ENCODE measurements at regions not wholly inside any gene's neighbourhood (a gene's known extent, or its start where the extent isn't known, plus 50 kb on each side); places are given as distances from the start of the nearest gene placed in this dataset.

GRCh38 chr3:106821801-106822200 lies 555.4 kb upstream of the CCDC54 start:
- no peak for ATAC-seq

DNA sequence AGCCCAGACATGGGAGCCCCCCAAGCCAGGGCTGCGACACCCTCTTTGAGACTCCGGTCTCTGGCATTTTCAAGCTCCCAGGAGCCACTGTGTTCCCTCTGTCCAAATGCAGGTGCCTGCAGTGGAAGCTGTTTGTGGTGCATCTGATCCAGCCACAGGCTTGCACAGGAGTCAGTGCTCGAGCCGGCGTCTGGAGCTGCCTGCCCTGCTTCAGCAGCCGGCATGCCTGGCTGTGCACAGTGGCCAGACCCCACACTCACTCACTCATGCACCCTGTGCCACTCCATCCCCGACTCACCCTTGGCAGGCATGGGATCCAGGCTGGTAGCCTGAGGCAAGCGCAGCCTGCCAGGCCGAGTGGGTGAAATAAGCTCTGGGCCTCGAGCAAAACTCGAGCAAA lies 555.0 kb upstream of the CCDC54 start:
- Mint-ChIP-seq H3K9me3 (no peaks in the 10 kb centered on the region), H3K4me3 (no peak overlapping the region), H3K27me3 (no peaks in the 10 kb centered on the region), H3K27ac (no peak overlapping the region), H3K4me1 (peaks cover 4% of the 10 kb centered on the region)
- ATAC-seq (no peak), DNase-seq (no peak)

More at GRCh38 chr3:106821801-106822200, 555.4 kb upstream of the CCDC54 start:
- Mint-ChIP-seq H3K4me1 (no peaks in the 10 kb centered on the region), H3K27ac (no peak overlapping the region), H3K9me3 (no peaks in the 10 kb centered on the region), H3K27me3 (no peaks in the 10 kb centered on the region), H3K4me3 (no peak overlapping the region)
- no peak for DNase-seq

GRCh38 chr3:106823701-106824100 lies 553.5 kb upstream of the CCDC54 start:
- H3K27me3 Mint-ChIP-seq = no peaks in the 10 kb centered on the region
- ATAC-seq = no peak

GRCh38 chr3:106824856-106825255 lies 552.4 kb upstream of the CCDC54 start:
- Mint-ChIP-seq H3K27ac (no peak overlapping the region), H3K4me3 (no peak overlapping the region), H3K9me3 (no peaks in the 10 kb centered on the region), H3K27me3 (no peaks in the 10 kb centered on the region), H3K4me1 (peaks cover 7% of the 10 kb centered on the region)
- peak; percentile 61 for ATAC-seq
- DNase-seq = no peak

More at GRCh38 chr3:106823701-106824100, 553.5 kb upstream of the CCDC54 start:
- H3K27ac Mint-ChIP-seq = no peak overlapping the region
- H3K4me1 Mint-ChIP-seq = peaks cover 7% of the 10 kb centered on the region
- no peaks in the 10 kb centered on the region for H3K9me3 Mint-ChIP-seq
- no peak for DNase-seq
- H3K4me3 Mint-ChIP-seq = no peak overlapping the region

- DNase-seq (no peak), ATAC-seq (no peak)
- no peaks in the 10 kb centered on the region for H3K27me3 Mint-ChIP-seq
- H3K27ac Mint-ChIP-seq = no peak overlapping the region
- H3K4me1 Mint-ChIP-seq = peaks cover 7% of the 10 kb centered on the region
- no peak overlapping the region for H3K4me3 Mint-ChIP-seq
- peaks cover 0 to 4% of the 10 kb centered on the region in 2 donors for H3K9me3 Mint-ChIP-seq
Observed at GRCh38 chr3:106825962-106826605, 551.2 kb upstream of the CCDC54 start.

DNA sequence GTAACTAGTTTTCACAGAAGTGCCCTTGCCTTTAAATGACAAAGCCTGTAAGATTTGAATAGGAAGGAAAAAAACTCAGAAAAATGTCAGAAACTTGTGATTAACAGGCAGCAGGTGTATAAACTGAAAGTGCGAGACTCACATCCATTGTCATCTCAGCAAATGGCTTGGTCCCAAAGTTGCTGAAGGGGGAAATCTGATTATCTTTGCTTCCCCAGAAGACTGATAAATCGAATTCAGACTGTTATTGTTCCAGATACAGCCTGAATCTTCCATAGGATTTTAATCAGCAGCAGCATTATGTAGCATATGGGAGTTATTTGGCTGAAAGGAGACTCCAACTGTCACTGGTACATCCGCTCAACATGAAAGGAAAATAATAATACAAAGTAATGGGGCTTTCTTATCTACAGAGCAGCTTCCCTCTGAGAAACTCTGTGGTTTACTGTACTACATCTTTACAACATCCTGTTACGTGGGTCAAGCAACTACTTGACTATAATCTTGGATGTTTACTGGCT lies 550.4 kb upstream of the CCDC54 start:
- Mint-ChIP-seq H3K9me3 (peaks cover 0 to 9% of the 10 kb centered on the region in 2 donors), H3K4me3 (no peak overlapping the region), H3K4me1 (peaks cover 7% of the 10 kb centered on the region), H3K27me3 (no peaks in the 10 kb centered on the region), H3K27ac (no peak overlapping the region)
- no peak for DNase-seq
- ATAC-seq = peak; percentile 78

- no peak overlapping the region for H3K27ac Mint-ChIP-seq
- ATAC-seq = no peak
- DNase-seq = no peak
- H3K4me3 Mint-ChIP-seq = peak overlapping the region in 1 of 2 donors; percentile 8
- H3K9me3 Mint-ChIP-seq = peaks cover 0 to 17% of the 10 kb centered on the region in 2 donors
- no peaks in the 10 kb centered on the region for H3K27me3 Mint-ChIP-seq
- peaks cover 7% of the 10 kb centered on the region for H3K4me1 Mint-ChIP-seq
Observed at GRCh38 chr3:106827515-106828213, 549.6 kb upstream of the CCDC54 start.

GRCh38 chr3:106829206-106829605 lies 548.0 kb upstream of the CCDC54 start:
- no peak overlapping the region for H3K4me3 Mint-ChIP-seq
- peaks cover 7% of the 10 kb centered on the region for H3K4me1 Mint-ChIP-seq
- H3K27me3 Mint-ChIP-seq = no peaks in the 10 kb centered on the region
- DNase-seq = no peak
- no peak for ATAC-seq
- H3K27ac Mint-ChIP-seq = no peak overlapping the region
- H3K9me3 Mint-ChIP-seq = peaks cover 0 to 19% of the 10 kb centered on the region in 2 donors

- H3K4me1 Mint-ChIP-seq = peaks cover 7% of the 10 kb centered on the region
- H3K4me3 Mint-ChIP-seq = no peak overlapping the region
- peaks cover 0 to 19% of the 10 kb centered on the region in 2 donors for H3K9me3 Mint-ChIP-seq
- DNase-seq (no peak), ATAC-seq (no peak)
- H3K27me3 Mint-ChIP-seq = no peaks in the 10 kb centered on the region
- H3K27ac Mint-ChIP-seq = no peak overlapping the region
Observed at GRCh38 chr3:106830334-106830733, 546.9 kb upstream of the CCDC54 start.

DNA sequence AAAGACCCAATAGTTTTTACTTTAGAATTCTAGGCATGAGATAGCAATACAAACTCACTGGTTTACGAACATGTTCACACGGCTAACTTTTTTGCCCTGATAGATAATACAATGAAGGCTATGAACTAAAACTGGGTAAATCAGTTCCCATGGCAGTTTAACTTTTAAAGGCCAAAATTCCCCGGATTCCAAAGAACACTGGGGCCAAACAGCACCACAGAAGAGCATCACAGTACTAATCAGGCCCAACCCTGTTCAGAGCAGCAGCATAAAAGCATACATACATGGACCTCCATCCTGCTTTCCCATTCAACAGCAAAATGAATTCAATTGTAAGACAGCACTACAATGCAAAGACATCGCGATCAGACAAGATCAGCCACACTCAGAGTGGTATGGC lies 540.3 kb upstream of the CCDC54 start:
- H3K27ac Mint-ChIP-seq = no peak overlapping the region
- DNase-seq (no peak), ATAC-seq (no peak)
- no peak overlapping the region for H3K4me3 Mint-ChIP-seq
- H3K4me1 Mint-ChIP-seq = no peaks in the 10 kb centered on the region
- peaks cover 8% of the 10 kb centered on the region for H3K27me3 Mint-ChIP-seq
- peaks cover 0 to 17% of the 10 kb centered on the region in 2 donors for H3K9me3 Mint-ChIP-seq

GRCh38 chr3:106837616-106838015 lies 539.6 kb upstream of the CCDC54 start:
- Mint-ChIP-seq H3K27ac (no peak overlapping the region), H3K4me3 (no peak overlapping the region), H3K27me3 (peaks cover 8% of the 10 kb centered on the region), H3K9me3 (peaks cover 0 to 10% of the 10 kb centered on the region in 2 donors), H3K4me1 (no peaks in the 10 kb centered on the region)
- ATAC-seq (no peak), DNase-seq (no peak)

DNA sequence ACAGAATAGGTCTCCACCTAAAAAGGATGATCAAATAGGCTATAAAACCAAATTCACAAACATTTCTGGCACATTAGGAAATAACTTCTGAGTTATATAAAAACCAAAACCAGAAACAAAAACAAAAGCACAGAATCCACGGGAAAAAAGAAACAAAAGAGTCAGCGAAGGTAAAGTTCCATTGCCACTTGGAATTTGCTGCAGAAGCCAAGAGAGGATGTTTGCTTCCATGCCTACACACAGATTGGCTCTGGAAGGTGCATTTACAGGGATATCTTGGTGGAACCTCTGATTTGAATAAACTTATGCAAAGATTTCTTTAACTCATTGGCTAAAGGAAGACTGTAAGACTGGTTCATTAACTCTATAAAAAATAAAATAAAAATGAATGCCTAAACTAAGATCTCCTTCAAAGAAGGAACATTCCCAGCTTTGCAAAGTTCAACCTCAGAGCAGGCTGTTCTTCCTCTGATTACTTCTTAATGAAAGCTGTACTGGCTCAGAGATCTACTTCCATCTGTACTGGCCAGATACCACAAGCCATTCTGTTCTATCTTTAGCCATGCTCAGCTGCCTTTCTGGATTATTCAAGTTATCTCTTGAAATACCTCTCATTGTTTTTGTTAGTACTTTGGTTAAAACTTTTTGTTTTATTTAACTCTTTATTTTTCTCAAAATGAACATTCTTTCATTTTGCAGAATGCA lies 537.5 kb upstream of the CCDC54 start:
- Mint-ChIP-seq H3K27me3 (peaks cover 8% of the 10 kb centered on the region), H3K4me3 (no peak overlapping the region), H3K27ac (no peak overlapping the region), H3K4me1 (no peaks in the 10 kb centered on the region), H3K9me3 (peaks cover 0 to 8% of the 10 kb centered on the region in 2 donors)
- no peak for DNase-seq
- no peak for ATAC-seq

DNA sequence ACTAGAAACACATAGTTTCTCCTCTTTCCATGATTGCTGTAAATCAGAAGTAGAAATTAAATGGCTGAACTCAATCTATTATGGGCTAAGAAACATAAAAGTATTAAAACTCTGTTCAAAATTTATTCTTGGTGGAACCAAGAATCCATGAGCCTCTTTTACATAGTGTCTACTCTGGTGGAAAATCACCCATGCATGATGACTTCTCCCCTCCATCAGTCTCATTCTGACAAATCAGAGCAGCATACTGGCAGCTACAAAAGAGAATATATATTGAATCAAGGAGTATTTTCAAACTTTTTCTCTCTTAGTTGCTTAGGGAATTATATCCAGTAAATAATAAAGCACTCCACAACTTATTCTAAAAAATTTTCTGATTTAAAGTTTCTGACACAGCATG lies 536.9 kb upstream of the CCDC54 start:
- DNase-seq (no peak), ATAC-seq (no peak)
- H3K9me3 Mint-ChIP-seq = peaks cover 0 to 8% of the 10 kb centered on the region in 2 donors
- peaks cover 8% of the 10 kb centered on the region for H3K27me3 Mint-ChIP-seq
- no peaks in the 10 kb centered on the region for H3K4me1 Mint-ChIP-seq
- no peak overlapping the region for H3K27ac Mint-ChIP-seq
- H3K4me3 Mint-ChIP-seq = no peak overlapping the region

DNA sequence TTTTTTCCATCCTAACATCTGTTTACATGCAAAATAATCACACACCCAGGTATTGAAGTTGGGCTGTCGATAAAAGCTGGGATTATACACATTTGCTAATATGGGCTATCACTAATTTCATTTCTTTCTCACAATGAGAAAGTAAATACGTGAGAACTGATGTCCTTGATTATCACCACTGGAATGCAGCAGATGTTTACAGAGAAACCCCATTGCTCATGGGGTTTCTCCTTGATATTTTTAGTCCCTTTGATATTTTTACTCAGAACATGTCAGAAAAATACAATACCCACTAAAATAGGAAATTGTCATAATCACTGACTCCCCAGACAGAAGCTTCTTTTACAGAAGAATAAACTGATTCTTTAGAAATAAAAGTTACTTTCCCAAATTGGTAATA lies 535.1 kb upstream of the CCDC54 start:
- DNase-seq (no peak), ATAC-seq (no peak)
- peaks cover 8% of the 10 kb centered on the region for H3K27me3 Mint-ChIP-seq
- no peak overlapping the region for H3K4me3 Mint-ChIP-seq
- no peak overlapping the region for H3K27ac Mint-ChIP-seq
- H3K9me3 Mint-ChIP-seq = peaks cover 0 to 8% of the 10 kb centered on the region in 2 donors
- H3K4me1 Mint-ChIP-seq = no peaks in the 10 kb centered on the region

GRCh38 chr3:106844638-106845037 lies 532.6 kb upstream of the CCDC54 start:
- ATAC-seq (no peak), DNase-seq (no peak)
- Mint-ChIP-seq H3K27me3 (no peaks in the 10 kb centered on the region), H3K27ac (no peak overlapping the region), H3K4me3 (no peak overlapping the region), H3K9me3 (no peaks in the 10 kb centered on the region), H3K4me1 (no peaks in the 10 kb centered on the region)

DNA sequence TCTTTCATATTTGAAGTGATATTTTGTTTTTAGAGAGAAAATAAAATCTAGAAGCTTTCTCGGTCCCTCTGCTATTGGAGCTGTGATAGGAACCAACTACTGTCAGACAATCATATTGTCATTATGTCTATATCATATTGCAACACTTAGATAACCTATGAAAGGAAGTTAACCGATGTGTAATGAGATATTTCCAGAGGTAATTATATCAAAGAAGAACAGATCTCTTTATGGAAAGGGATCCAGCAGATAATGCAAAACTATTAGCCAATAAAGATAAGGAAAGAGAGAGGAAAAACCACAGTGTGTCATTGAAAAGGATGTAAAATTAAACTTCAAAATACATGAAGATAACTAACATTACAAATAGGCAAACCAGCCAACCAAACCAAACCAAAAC lies 529.1 kb upstream of the CCDC54 start:
- Mint-ChIP-seq H3K4me3 (no peak overlapping the region), H3K4me1 (no peaks in the 10 kb centered on the region), H3K27me3 (no peaks in the 10 kb centered on the region), H3K27ac (no peak overlapping the region), H3K9me3 (no peaks in the 10 kb centered on the region)
- no peak for ATAC-seq
- no peak for DNase-seq
